Ectodermal cell (in vitro differentiated cells): ENCODE measurements at regions not wholly inside any gene's neighbourhood (a gene's known extent, or its start where the extent isn't known, plus 50 kb on each side); places are given as distances from the start of the nearest gene placed in this dataset.

Experiments used
- H3K27ac ChIP-seq: 2 replicates; pipeline ENCODE4 v1.7.0; 2013; ENCODE audit warnings: mild to moderate bottlenecking, low read depth, low read length; ENCODE audit not compliant: insufficient read depth, poor library complexity, severe bottlenecking
- H3K27me3 ChIP-seq: 2 replicates; pipeline ENCODE4 v1.7.0; 2013; ENCODE audit warnings: mild to moderate bottlenecking, low read length; ENCODE audit not compliant: insufficient read depth, control insufficient read depth, poor library complexity, severe bottlenecking
- H3K36me3 ChIP-seq: one replicate; pipeline ENCODE4 v1.7.0; 2013; ENCODE audit warnings: low read length; ENCODE audit not compliant: control insufficient read depth, insufficient read depth
- H3K4me1 ChIP-seq: one replicate; pipeline ENCODE4 v1.7.0; 2013; ENCODE audit warnings: low read length; ENCODE audit not compliant: control insufficient read depth, insufficient read depth
- H3K4me3 ChIP-seq: 2 replicates; pipeline ENCODE4 v1.7.0; 2013; ENCODE audit warnings: low read depth, low read length, control low read depth; ENCODE audit not compliant: insufficient read depth
- H3K9me3 ChIP-seq: 2 replicates; pipeline ENCODE4 v1.7.0; 2013; ENCODE audit warnings: mild to moderate bottlenecking, low read length, moderate library complexity; ENCODE audit not compliant: control insufficient read depth
- WGBS, 2 experiments: methylation state at CpG; one replicate each; pipeline ENCODE4 v1.1.7; 2013; ENCODE audit warnings: missing lambda C conversion rate in 2 of 2; 5-methylcytosine and 5-hydroxymethylcytosine counted together

DNA sequence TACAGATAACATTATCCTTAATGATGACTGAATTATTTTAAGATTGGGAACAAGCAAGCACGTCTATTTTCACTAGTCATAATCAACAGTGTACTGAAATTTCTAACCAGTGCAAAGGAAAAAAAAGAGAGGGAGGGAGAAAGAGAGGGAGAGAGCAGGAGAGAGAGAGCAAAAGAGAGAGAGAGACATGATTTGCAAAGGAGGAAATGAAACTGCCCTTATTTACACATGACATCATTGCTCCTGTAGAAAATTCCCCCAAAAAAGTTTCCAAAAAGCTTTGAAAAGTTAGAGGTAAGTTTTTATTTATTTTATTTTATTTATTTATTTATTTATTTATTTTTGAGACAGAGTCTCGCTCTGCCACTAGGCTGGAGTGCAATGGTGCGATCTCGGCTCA lies 355.3 kb upstream of the CELF4 start:
- H3K4me1 ChIP-seq = no peaks in the 10 kb centered on the region
- no peaks in the 10 kb centered on the region for H3K27me3 ChIP-seq
- H3K4me3 ChIP-seq = no peak overlapping the region
- no peaks in the 10 kb centered on the region for H3K36me3 ChIP-seq
- H3K27ac ChIP-seq = no peak overlapping the region
- H3K9me3 ChIP-seq = no peaks in the 10 kb centered on the region
- 97% methylated on average over 3 of the region's 4 CpGs for WGBS, 2 experiments

DNA sequence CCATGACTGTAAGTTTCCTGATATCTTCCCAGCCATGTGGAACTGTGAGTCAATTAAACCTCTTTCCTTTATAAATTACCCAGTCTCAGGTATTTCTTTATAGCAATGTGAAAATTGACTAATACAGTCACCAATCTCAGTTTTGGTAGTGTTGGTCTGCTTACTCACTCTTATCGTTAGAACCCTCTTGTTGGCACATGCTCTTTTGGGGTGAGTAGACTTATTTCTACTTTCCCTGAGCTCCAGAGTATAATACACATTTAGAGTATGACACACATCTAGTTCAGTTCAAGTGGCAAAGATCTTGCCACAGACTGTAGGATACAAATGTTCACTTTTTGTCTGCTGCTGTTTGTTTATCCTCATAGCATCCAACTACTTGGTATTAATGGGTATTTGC lies 347.5 kb upstream of the CELF4 start:
- Histone ChIP-seq H3K9me3 (no peaks in the 10 kb centered on the region), H3K36me3 (no peaks in the 10 kb centered on the region), H3K4me1 (no peaks in the 10 kb centered on the region), H3K27me3 (no peaks in the 10 kb centered on the region), H3K27ac (no peak overlapping the region), H3K4me3 (no peak overlapping the region)
- 100% methylated on average over 1 of the region's 1 CpG for WGBS, 2 experiments

DNA sequence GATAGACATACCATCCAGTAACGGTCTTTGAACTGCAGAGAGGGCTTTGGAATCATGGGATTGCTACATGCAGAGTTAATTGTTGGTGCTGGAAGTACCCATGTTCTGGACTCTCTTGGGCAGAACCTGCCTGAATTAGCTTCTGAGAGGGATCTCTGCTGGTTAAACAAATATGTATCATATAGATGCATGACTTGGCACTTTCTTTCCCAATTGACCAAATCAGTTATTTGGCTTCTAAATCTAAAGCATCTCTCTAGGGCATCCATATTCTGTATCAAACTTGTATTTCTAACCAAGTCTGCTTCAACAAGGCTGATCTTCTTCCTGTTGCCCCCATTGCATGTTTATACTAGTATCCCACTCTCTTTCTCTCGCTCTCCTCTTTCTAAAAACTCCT lies 336.7 kb upstream of the CELF4 start:
- no peaks in the 10 kb centered on the region for H3K9me3 ChIP-seq
- no peaks in the 10 kb centered on the region for H3K36me3 ChIP-seq
- H3K27me3 ChIP-seq = no peaks in the 10 kb centered on the region
- no peak overlapping the region for H3K4me3 ChIP-seq
- no peaks in the 10 kb centered on the region for H3K4me1 ChIP-seq
- no peak overlapping the region for H3K27ac ChIP-seq
- WGBS, 2 experiments = 93 to 97% methylated on average over 2 of the region's 2 CpGs

DNA sequence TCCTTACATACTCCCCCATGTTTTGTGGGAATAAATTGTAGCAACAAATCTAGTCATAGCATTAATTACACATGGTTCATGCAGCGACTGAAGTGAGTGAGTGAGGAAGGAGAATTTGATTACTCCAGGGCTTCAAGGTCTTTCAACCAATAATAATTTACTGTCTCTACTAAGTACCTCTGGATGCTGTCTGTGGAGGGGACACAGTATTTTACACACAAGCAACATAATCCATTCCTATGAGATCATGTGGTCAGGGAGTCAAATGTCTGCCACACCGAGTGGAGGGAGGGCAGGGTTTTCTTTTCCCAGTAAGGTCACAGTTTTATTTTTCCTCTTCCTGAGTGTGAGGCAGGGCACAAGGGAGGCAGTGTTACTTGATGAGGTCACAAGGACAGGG lies 334.7 kb upstream of the CELF4 start:
- Histone ChIP-seq H3K9me3 (no peaks in the 10 kb centered on the region), H3K27me3 (no peaks in the 10 kb centered on the region), H3K36me3 (no peaks in the 10 kb centered on the region), H3K27ac (no peak overlapping the region), H3K4me1 (no peaks in the 10 kb centered on the region), H3K4me3 (no peak overlapping the region)
- WGBS, 2 experiments = 90 to 92% methylated on average over 1 to 2 of the region's 2 CpGs

DNA sequence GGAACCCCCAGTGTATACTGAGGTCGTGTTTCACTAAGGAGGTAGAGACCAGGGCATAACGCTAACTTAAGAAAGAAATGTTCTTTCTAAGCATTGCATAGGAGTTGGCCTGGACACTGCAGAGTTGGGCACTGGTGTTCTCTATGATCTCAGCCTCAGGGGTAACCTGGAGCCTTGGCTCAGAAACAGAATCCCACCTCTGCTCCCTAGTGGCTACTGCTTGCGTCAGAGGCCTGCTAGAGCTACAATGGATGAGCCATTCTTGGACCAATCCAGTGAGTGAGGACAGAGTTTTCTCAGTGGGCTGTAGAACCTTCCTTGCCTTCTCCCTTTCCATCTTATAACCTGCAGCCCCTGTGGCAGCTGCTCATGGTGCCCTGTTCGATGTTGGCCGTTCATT lies 324.4 kb upstream of the CELF4 start:
- H3K4me1 ChIP-seq = no peaks in the 10 kb centered on the region
- H3K9me3 ChIP-seq = no peaks in the 10 kb centered on the region
- H3K36me3 ChIP-seq = no peaks in the 10 kb centered on the region
- no peak overlapping the region for H3K27ac ChIP-seq
- H3K4me3 ChIP-seq = no peak overlapping the region
- 79 to 80% methylated on average over 5 of the region's 5 CpGs for WGBS, 2 experiments
- no peaks in the 10 kb centered on the region for H3K27me3 ChIP-seq

DNA sequence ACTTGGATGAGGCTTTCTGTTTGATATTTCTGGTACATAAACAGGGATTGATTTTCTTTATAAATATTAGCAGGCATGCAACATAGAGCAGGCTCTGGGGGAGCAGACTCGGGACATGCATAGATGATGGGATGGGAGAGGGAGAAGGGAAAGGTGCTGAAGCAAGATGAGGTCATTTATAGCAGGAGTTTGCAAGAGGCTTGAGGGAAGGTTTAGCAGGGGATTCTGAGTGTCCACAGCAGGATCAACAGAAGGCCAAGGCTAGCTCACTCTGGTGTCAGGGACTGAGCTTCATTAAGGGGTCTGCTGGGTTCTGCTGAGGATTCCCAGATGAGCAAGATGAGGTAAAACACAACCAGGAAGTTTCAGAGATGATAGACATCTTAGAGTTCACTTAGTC lies 309.1 kb upstream of the CELF4 start:
- no peak overlapping the region for H3K4me3 ChIP-seq
- H3K9me3 ChIP-seq = no peaks in the 10 kb centered on the region
- 88 to 96% methylated on average over 1 of the region's 1 CpG for WGBS, 2 experiments
- H3K27me3 ChIP-seq = no peaks in the 10 kb centered on the region
- H3K27ac ChIP-seq = no peak overlapping the region
- no peaks in the 10 kb centered on the region for H3K36me3 ChIP-seq
- peaks cover 3% of the 10 kb centered on the region for H3K4me1 ChIP-seq

DNA sequence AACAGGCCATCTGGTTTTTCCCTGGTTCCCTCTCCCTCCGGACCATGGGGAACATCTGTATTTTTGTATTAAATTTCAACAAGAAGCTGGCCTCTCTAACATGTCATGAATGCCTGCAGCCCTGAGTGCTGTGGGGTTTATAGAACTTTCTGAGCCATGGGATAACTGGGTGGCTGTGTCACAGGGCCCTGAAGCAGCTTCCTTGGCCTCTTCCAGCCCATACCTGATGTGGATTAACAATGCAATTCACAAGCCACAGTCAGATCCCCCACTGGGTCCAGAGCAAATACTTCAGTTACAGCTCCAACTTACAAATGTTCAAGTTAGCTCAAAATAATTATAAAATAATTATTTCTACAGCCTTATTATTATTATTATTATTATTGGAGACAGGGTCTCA lies 307.8 kb upstream of the CELF4 start:
- H3K27ac ChIP-seq = no peak overlapping the region
- H3K4me3 ChIP-seq = no peak overlapping the region
- peaks cover 3% of the 10 kb centered on the region for H3K4me1 ChIP-seq
- no peaks in the 10 kb centered on the region for H3K9me3 ChIP-seq
- no peaks in the 10 kb centered on the region for H3K36me3 ChIP-seq
- no peaks in the 10 kb centered on the region for H3K27me3 ChIP-seq
- WGBS, 2 experiments = 86% methylated on average over 1 of the region's 1 CpG; no CpG with 5 or more reads in 1 of the 2 experiments

DNA sequence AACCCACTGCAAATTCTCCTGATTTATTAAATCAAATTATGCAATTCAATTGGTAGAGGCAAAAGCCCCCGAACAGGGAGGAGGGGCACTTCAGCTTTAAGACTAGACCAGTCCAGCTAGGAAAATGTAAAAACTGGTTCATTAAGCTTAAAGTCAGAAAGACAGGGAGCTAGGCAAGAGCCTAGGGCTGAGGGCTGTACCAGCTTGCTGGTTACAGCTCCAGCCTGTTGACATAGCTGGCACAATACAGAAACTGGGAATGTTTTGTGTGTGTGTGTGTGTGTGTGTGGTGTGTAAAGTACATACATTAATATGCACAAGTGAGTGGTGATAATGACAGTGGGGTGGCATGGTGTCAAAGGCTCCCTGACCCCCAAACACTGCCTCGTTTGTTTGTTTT lies 307.0 kb upstream of the CELF4 start:
- WGBS, 2 experiments = 94 to 96% methylated on average over 2 of the region's 2 CpGs
- H3K36me3 ChIP-seq = no peaks in the 10 kb centered on the region
- peaks cover 3% of the 10 kb centered on the region for H3K4me1 ChIP-seq
- H3K27me3 ChIP-seq = no peaks in the 10 kb centered on the region
- no peak overlapping the region for H3K27ac ChIP-seq
- no peak overlapping the region for H3K4me3 ChIP-seq
- H3K9me3 ChIP-seq = no peaks in the 10 kb centered on the region

DNA sequence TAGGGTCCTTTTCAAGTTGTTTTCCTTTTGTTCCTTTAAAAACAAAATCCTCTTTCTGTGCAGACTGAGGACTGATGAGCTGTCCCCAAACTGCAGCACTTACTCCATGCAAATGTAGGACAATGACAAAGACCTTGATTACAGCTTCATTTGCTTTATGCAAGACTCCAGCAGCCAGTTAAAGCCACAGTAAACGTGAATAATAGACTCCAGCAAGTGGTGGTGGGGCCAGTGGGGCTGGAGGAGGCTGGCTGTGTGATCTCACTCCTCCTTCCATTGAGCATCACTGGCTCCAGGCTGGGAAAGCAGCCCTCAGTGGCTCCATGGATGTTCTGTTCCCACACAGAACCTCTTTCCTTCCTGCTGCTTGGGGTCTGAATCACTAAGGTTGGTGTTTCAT lies 306.0 kb upstream of the CELF4 start:
- no peak overlapping the region for H3K27ac ChIP-seq
- H3K4me3 ChIP-seq = no peak overlapping the region
- no peaks in the 10 kb centered on the region for H3K36me3 ChIP-seq
- 29 to 30% methylated on average over 1 of the region's 1 CpG for WGBS, 2 experiments
- H3K27me3 ChIP-seq = no peaks in the 10 kb centered on the region
- no peaks in the 10 kb centered on the region for H3K9me3 ChIP-seq
- H3K4me1 ChIP-seq = peaks cover 3% of the 10 kb centered on the region

DNA sequence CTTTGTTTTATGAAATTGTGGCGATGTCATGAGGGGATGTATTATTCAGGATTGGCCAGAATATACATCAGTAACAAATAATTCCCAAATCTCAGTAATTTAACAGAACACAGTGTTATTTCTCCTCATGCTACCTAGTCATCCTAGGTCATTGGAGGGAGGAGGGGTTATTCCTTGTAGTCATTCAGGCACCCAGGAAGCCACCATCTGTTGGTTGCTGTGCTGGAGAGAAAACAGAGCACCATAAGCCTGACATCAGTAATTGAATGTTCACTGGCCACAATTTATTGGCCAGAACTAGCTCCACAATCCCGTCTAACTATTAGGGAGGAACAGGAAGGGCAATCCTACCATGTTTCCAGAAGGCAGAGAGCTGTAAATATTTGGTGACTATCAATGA lies 303.5 kb upstream of the CELF4 start:
- no peaks in the 10 kb centered on the region for H3K36me3 ChIP-seq
- H3K4me3 ChIP-seq = no peak overlapping the region
- H3K4me1 ChIP-seq = peaks cover 3% of the 10 kb centered on the region
- 92 to 94% methylated on average over 1 to 2 of the region's 2 CpGs for WGBS, 2 experiments
- no peak overlapping the region for H3K27ac ChIP-seq
- H3K9me3 ChIP-seq = no peaks in the 10 kb centered on the region
- no peaks in the 10 kb centered on the region for H3K27me3 ChIP-seq

DNA sequence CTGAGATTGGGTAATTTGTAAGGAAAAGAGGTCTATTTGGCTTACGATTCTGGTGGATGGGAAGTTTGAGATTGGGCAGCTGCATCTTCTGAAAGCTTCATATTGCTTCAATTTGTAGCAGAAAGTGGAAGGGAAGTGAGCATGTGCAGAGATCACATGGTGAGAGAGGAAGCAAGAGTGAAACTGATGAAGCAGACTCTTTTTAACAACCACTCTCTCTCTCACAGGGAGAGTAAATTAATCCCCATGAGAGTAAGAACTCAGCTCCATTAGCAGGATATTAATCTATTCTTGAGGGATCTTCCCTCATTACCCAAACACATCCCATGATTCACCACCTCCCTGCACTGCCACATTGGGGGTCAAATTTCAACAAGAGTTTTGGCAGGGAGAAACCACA lies 298.5 kb upstream of the CELF4 start:
- Histone ChIP-seq H3K27ac (no peak overlapping the region), H3K4me3 (no peak overlapping the region), H3K27me3 (no peaks in the 10 kb centered on the region), H3K36me3 (no peaks in the 10 kb centered on the region), H3K9me3 (no peaks in the 10 kb centered on the region), H3K4me1 (no peaks in the 10 kb centered on the region)
- 88% methylated on average over 1 of the region's 1 CpG for WGBS, 2 experiments
